ENCODE measurements at regions not wholly inside any gene's neighbourhood (a gene's known extent, or its start where the extent isn't known, plus 50 kb on each side); places are given as distances from the start of the nearest gene placed in this dataset.

GRCh38 chr1:87398641-87399040, 70.0 kb downstream of the LMO4 start:
- Histone ChIP-seq H3K4me3 (ENCODE audit: low read length in 2 of 2) (no peak overlapping the region), H3K27me3 (ENCODE audit: control insufficient read depth in 1 of 2, insufficient read depth in 2 of 2, low read length in 1 of 2) (no peaks in the 10 kb centered on the region), H3K9me3 (ENCODE audit: control insufficient read depth, low read length) (no peaks in the 10 kb centered on the region), H3K27ac (ENCODE audit: low read depth in 1 of 2, low read length in 2 of 2) (no peak overlapping the region), H3K36me3 (ENCODE audit: control insufficient read depth in 1 of 2, insufficient read depth in 2 of 2, low read length in 1 of 2) (no peaks in the 10 kb centered on the region), H3K4me1 (ENCODE audit: control insufficient read depth in 1 of 2, insufficient read depth in 2 of 2, low read length in 2 of 2) (no peaks in the 10 kb centered on the region)
- DNase-seq (no peak), ATAC-seq (ENCODE audit: low FRiP score) (no peak)
- intact Hi-C loops (cut with DNase I), result no loop called here
- 92% methylated on average over 4 of the region's 4 CpGs for WGBS, 2 donors

- 97 to 100% methylated on average over 2 of the region's 2 CpGs for WGBS, 2 donors
- intact Hi-C loops (cut with DNase I), result no loop called here
- Histone ChIP-seq H3K27ac (ENCODE audit: low read depth in 1 of 2, low read length in 2 of 2) (no peak overlapping the region), H3K9me3 (ENCODE audit: control insufficient read depth, low read length) (no peaks in the 10 kb centered on the region), H3K36me3 (ENCODE audit: control insufficient read depth in 1 of 2, insufficient read depth in 2 of 2, low read length in 1 of 2) (no peaks in the 10 kb centered on the region), H3K4me3 (ENCODE audit: low read length in 2 of 2) (no peak overlapping the region), H3K27me3 (ENCODE audit: control insufficient read depth in 1 of 2, insufficient read depth in 2 of 2, low read length in 1 of 2) (no peaks in the 10 kb centered on the region), H3K4me1 (ENCODE audit: control insufficient read depth in 1 of 2, insufficient read depth in 2 of 2, low read length in 2 of 2) (no peaks in the 10 kb centered on the region)
- no peak for ATAC-seq (ENCODE audit: low FRiP score)
- DNase-seq, result no peak
These were observed 70.6 kb downstream of the LMO4 start for GRCh38 chr1:87399264-87399663.

- H3K27me3 ChIP-seq (ENCODE audit: control insufficient read depth in 1 of 2, insufficient read depth in 2 of 2, low read length in 1 of 2), result no peaks in the 10 kb centered on the region
- no peak for ATAC-seq (ENCODE audit: low FRiP score)
- intact Hi-C loops (cut with DNase I), result no loop called here
- no peaks in the 10 kb centered on the region for H3K4me1 ChIP-seq (ENCODE audit: control insufficient read depth in 1 of 2, insufficient read depth in 2 of 2, low read length in 2 of 2)
- no peaks in the 10 kb centered on the region for H3K9me3 ChIP-seq (ENCODE audit: control insufficient read depth, low read length)
- no peak overlapping the region for H3K4me3 ChIP-seq (ENCODE audit: low read length in 2 of 2)
- DNase-seq, result no peak
- WGBS, 2 donors, result 78 to 80% methylated on average over 4 of the region's 4 CpGs
- H3K27ac ChIP-seq (ENCODE audit: low read depth in 1 of 2, low read length in 2 of 2), result no peak overlapping the region
- H3K36me3 ChIP-seq (ENCODE audit: control insufficient read depth in 1 of 2, insufficient read depth in 2 of 2, low read length in 1 of 2), result no peaks in the 10 kb centered on the region
These were observed 71.0 kb downstream of the LMO4 start for GRCh38 chr1:87399701-87400100.

- intact Hi-C loops (cut with DNase I), result no loop called here
- no peak for ATAC-seq (ENCODE audit: low FRiP score)
- 82 to 87% methylated on average over 1 of the region's 1 CpG for WGBS, 2 donors
These were observed 72.1 kb downstream of the LMO4 start for GRCh38 chr1:87400813-87401212.

GRCh38 chr1:87402241-87403002, 73.7 kb downstream of the LMO4 start:
- H3K27ac ChIP-seq (ENCODE audit: low read depth in 1 of 2, low read length in 2 of 2), result no peak overlapping the region
- WGBS, 2 donors, result 88 to 90% methylated on average over 6 of the region's 6 CpGs
- ATAC-seq (ENCODE audit: low FRiP score) (no peak), DNase-seq (no peak)
- no peaks in the 10 kb centered on the region for H3K9me3 ChIP-seq (ENCODE audit: control insufficient read depth, low read length)
- intact Hi-C loops (cut with DNase I), result no loop called here
- H3K4me1 ChIP-seq (ENCODE audit: control insufficient read depth in 1 of 2, insufficient read depth in 2 of 2, low read length in 2 of 2), result no peaks in the 10 kb centered on the region
- H3K27me3 ChIP-seq (ENCODE audit: control insufficient read depth in 1 of 2, insufficient read depth in 2 of 2, low read length in 1 of 2), result no peaks in the 10 kb centered on the region
- no peaks in the 10 kb centered on the region for H3K36me3 ChIP-seq (ENCODE audit: control insufficient read depth in 1 of 2, insufficient read depth in 2 of 2, low read length in 1 of 2)
- no peak overlapping the region for H3K4me3 ChIP-seq (ENCODE audit: low read length in 2 of 2)

More at GRCh38 chr1:87400813-87401212, 72.1 kb downstream of the LMO4 start:
- H3K4me3 ChIP-seq (ENCODE audit: low read length in 2 of 2), result no peak overlapping the region
- H3K36me3 ChIP-seq (ENCODE audit: control insufficient read depth in 1 of 2, insufficient read depth in 2 of 2, low read length in 1 of 2), result no peaks in the 10 kb centered on the region
- H3K27ac ChIP-seq (ENCODE audit: low read depth in 1 of 2, low read length in 2 of 2), result no peak overlapping the region
- DNase-seq, result no peak
- no peaks in the 10 kb centered on the region for H3K27me3 ChIP-seq (ENCODE audit: control insufficient read depth in 1 of 2, insufficient read depth in 2 of 2, low read length in 1 of 2)
- H3K4me1 ChIP-seq (ENCODE audit: control insufficient read depth in 1 of 2, insufficient read depth in 2 of 2, low read length in 2 of 2), result no peaks in the 10 kb centered on the region
- no peaks in the 10 kb centered on the region for H3K9me3 ChIP-seq (ENCODE audit: control insufficient read depth, low read length)

GRCh38 chr1:87403061-87403820, 74.6 kb downstream of the LMO4 start:
- Histone ChIP-seq H3K9me3 (ENCODE audit: control insufficient read depth, low read length) (no peaks in the 10 kb centered on the region), H3K4me3 (ENCODE audit: low read length in 2 of 2) (no peak overlapping the region), H3K27ac (ENCODE audit: low read depth in 1 of 2, low read length in 2 of 2) (no peak overlapping the region), H3K36me3 (ENCODE audit: control insufficient read depth in 1 of 2, insufficient read depth in 2 of 2, low read length in 1 of 2) (no peaks in the 10 kb centered on the region), H3K4me1 (ENCODE audit: control insufficient read depth in 1 of 2, insufficient read depth in 2 of 2, low read length in 2 of 2) (no peaks in the 10 kb centered on the region), H3K27me3 (ENCODE audit: control insufficient read depth in 1 of 2, insufficient read depth in 2 of 2, low read length in 1 of 2) (no peaks in the 10 kb centered on the region)
- intact Hi-C loops (cut with DNase I), result no loop called here
- DNase-seq (no peak), ATAC-seq (ENCODE audit: low FRiP score) (no peak)
- 85 to 86% methylated on average over 7 of the region's 7 CpGs for WGBS, 2 donors

GRCh38 chr1:87404296-87404695, 75.6 kb downstream of the LMO4 start:
- Histone ChIP-seq H3K36me3 (ENCODE audit: control insufficient read depth in 1 of 2, insufficient read depth in 2 of 2, low read length in 1 of 2) (no peaks in the 10 kb centered on the region), H3K4me1 (ENCODE audit: control insufficient read depth in 1 of 2, insufficient read depth in 2 of 2, low read length in 2 of 2) (no peaks in the 10 kb centered on the region), H3K4me3 (ENCODE audit: low read length in 2 of 2) (no peak overlapping the region), H3K9me3 (ENCODE audit: control insufficient read depth, low read length) (no peaks in the 10 kb centered on the region), H3K27me3 (ENCODE audit: control insufficient read depth in 1 of 2, insufficient read depth in 2 of 2, low read length in 1 of 2) (no peaks in the 10 kb centered on the region), H3K27ac (ENCODE audit: low read depth in 1 of 2, low read length in 2 of 2) (no peak overlapping the region)
- 94 to 95% methylated on average over 3 of the region's 3 CpGs for WGBS, 2 donors
- ATAC-seq (ENCODE audit: low FRiP score) (no peak), DNase-seq (no peak)
- intact Hi-C loops (cut with DNase I), result no loop called here

- H3K9me3 ChIP-seq (ENCODE audit: control insufficient read depth, low read length), result no peaks in the 10 kb centered on the region
- H3K4me1 ChIP-seq (ENCODE audit: control insufficient read depth in 1 of 2, insufficient read depth in 2 of 2, low read length in 2 of 2), result no peaks in the 10 kb centered on the region
- ATAC-seq (ENCODE audit: low FRiP score), result no peak
- H3K27me3 ChIP-seq (ENCODE audit: control insufficient read depth in 1 of 2, insufficient read depth in 2 of 2, low read length in 1 of 2), result no peaks in the 10 kb centered on the region
- intact Hi-C loops (cut with DNase I), result no loop called here
- no peak overlapping the region for H3K4me3 ChIP-seq (ENCODE audit: low read length in 2 of 2)
- H3K36me3 ChIP-seq (ENCODE audit: control insufficient read depth in 1 of 2, insufficient read depth in 2 of 2, low read length in 1 of 2), result no peaks in the 10 kb centered on the region
- WGBS, 2 donors, result 70 to 80% methylated on average over 2 of the region's 2 CpGs
- DNase-seq, result no peak
- H3K27ac ChIP-seq (ENCODE audit: low read depth in 1 of 2, low read length in 2 of 2), result no peak overlapping the region
These were observed 80.1 kb downstream of the LMO4 start for GRCh38 chr1:87408665-87409248.

Data from aorta (tissue), 5 donors.